ENCODE measurements at regions not wholly inside any gene's neighbourhood (a gene's known extent, or its start where the extent isn't known, plus 50 kb on each side); places are given as distances from the start of the nearest gene placed in this dataset.

- H3K36me3 ChIP-seq: no peaks in the 10 kb centered on the region
- H3K4me1 ChIP-seq: peaks cover 0 to 4% (median 0%) of the 10 kb centered on the region in 4 donors
- no peak for ATAC-seq (ENCODE audit: low FRiP score in 2 of 2)
- DNase-seq: no peak
- no peaks in the 10 kb centered on the region for H3K27me3 ChIP-seq
- TF ChIP-seq POLR2A (IDR thresholded peaks at IDR 0.05) (no peak), POLR2AphosphoS5 (IDR thresholded peaks at IDR 0.05) (no peak), EP300 (IDR thresholded peaks at IDR 0.05) (no peak), CTCF (IDR thresholded peaks at IDR 0.05) (no peak)
- H3K27ac ChIP-seq: no peak overlapping the region
- no peaks in the 10 kb centered on the region for H3K9me3 ChIP-seq
- no peak overlapping the region for H3K4me3 ChIP-seq
Observed at GRCh38 chr2:181817509-181817908, 74.0 kb upstream of the ITPRID2 start.

GRCh38 chr2:181818058-181818680 lies 73.4 kb upstream of the ITPRID2 start:
- Histone ChIP-seq H3K4me3 (no peak overlapping the region), H3K4me1 (peaks cover 0 to 4% (median 0%) of the 10 kb centered on the region in 4 donors), H3K27me3 (no peaks in the 10 kb centered on the region), H3K27ac (no peak overlapping the region), H3K36me3 (no peaks in the 10 kb centered on the region), H3K9me3 (no peaks in the 10 kb centered on the region)
- ATAC-seq (ENCODE audit: low FRiP score in 2 of 2): no peak
- TF ChIP-seq POLR2A (IDR thresholded peaks at IDR 0.05): no peak
- TF ChIP-seq CTCF (IDR thresholded peaks at IDR 0.05): no peak
- no peak for TF ChIP-seq POLR2AphosphoS5 (IDR thresholded peaks at IDR 0.05)
- TF ChIP-seq EP300 (IDR thresholded peaks at IDR 0.05): no peak
- WGBS, 2 donors: 57 to 98% methylated on average over 1 of the region's 1 CpG
- DNase-seq: no peak

GRCh38 chr2:181818840-181819239 lies 72.7 kb upstream of the ITPRID2 start:
- no peaks in the 10 kb centered on the region for H3K36me3 ChIP-seq
- DNase-seq: no peak
- no peaks in the 10 kb centered on the region for H3K9me3 ChIP-seq
- H3K27me3 ChIP-seq: no peaks in the 10 kb centered on the region
- peaks cover 0 to 4% (median 0%) of the 10 kb centered on the region in 4 donors for H3K4me1 ChIP-seq
- no peak for TF ChIP-seq CTCF (IDR thresholded peaks at IDR 0.05)
- TF ChIP-seq POLR2AphosphoS5 (IDR thresholded peaks at IDR 0.05): no peak
- TF ChIP-seq EP300 (IDR thresholded peaks at IDR 0.05): no peak
- no peak for TF ChIP-seq POLR2A (IDR thresholded peaks at IDR 0.05)
- H3K4me3 ChIP-seq: no peak overlapping the region
- WGBS, 2 donors: 71 to 77% methylated on average over 1 of the region's 1 CpG
- H3K27ac ChIP-seq: peak overlapping the region in 1 of 4 donors; percentile 14
- no peak for ATAC-seq (ENCODE audit: low FRiP score in 2 of 2)

GRCh38 chr2:181821049-181821448 lies 70.5 kb upstream of the ITPRID2 start:
- H3K36me3 ChIP-seq: no peaks in the 10 kb centered on the region
- H3K4me3 ChIP-seq: no peak overlapping the region
- no peaks in the 10 kb centered on the region for H3K4me1 ChIP-seq
- ATAC-seq (ENCODE audit: low FRiP score in 2 of 2) (no peak), DNase-seq (no peak)
- H3K27me3 ChIP-seq: no peaks in the 10 kb centered on the region
- no peaks in the 10 kb centered on the region for H3K9me3 ChIP-seq
- TF ChIP-seq EP300 (IDR thresholded peaks at IDR 0.05): no peak
- no peak for TF ChIP-seq POLR2A (IDR thresholded peaks at IDR 0.05)
- TF ChIP-seq POLR2AphosphoS5 (IDR thresholded peaks at IDR 0.05): no peak
- TF ChIP-seq CTCF (IDR thresholded peaks at IDR 0.05): no peak
- H3K27ac ChIP-seq: no peak overlapping the region
- 78 to 86% methylated on average over 2 of the region's 2 CpGs for WGBS, 2 donors

GRCh38 chr2:181822097-181822496 lies 69.4 kb upstream of the ITPRID2 start:
- Histone ChIP-seq H3K36me3 (no peaks in the 10 kb centered on the region), H3K27ac (no peak overlapping the region), H3K4me1 (no peaks in the 10 kb centered on the region), H3K27me3 (no peaks in the 10 kb centered on the region), H3K4me3 (no peak overlapping the region), H3K9me3 (no peaks in the 10 kb centered on the region)
- DNase-seq: no peak
- WGBS, 2 donors: 76 to 80% methylated on average over 5 of the region's 5 CpGs
- no peak for ATAC-seq (ENCODE audit: low FRiP score in 2 of 2)
- TF ChIP-seq POLR2AphosphoS5 (IDR thresholded peaks at IDR 0.05): no peak
- no peak for TF ChIP-seq POLR2A (IDR thresholded peaks at IDR 0.05)
- TF ChIP-seq EP300 (IDR thresholded peaks at IDR 0.05): no peak
- no peak for TF ChIP-seq CTCF (IDR thresholded peaks at IDR 0.05)

Measured in upper lobe of left lung (tissue), 6 donors.